NCI-H2107 treated with DMSO at 0.1 percent for 48 hours (cell line): ENCODE measurements at regions not wholly inside any gene's neighbourhood (a gene's known extent, or its start where the extent isn't known, plus 50 kb on each side); places are given as distances from the start of the nearest gene placed in this dataset.

ENCODE experiments used
- DNase-seq: peaks from one replicate; lab custom pipeline; 2025; ENCODE audit not compliant: unreplicated experiment; lab: John Stamatoyannopoulos, UW

GRCh38 chr18:78546281-78546680 lies 433.3 kb upstream of the SALL3 start:
- DNase-seq, result no peak

GRCh38 chr18:78547817-78548216 lies 431.8 kb upstream of the SALL3 start:
- no peak for DNase-seq

GRCh38 chr18:78548261-78549058 lies 431.2 kb upstream of the SALL3 start:
- no peak for DNase-seq

GRCh38 chr18:78549971-78550370 lies 429.6 kb upstream of the SALL3 start:
- DNase-seq, result no peak

GRCh38 chr18:78554944-78555608 lies 424.5 kb upstream of the SALL3 start:
- DNase-seq, result no peak

- no peak for DNase-seq
Measured at GRCh38 chr18:78557371-78557770, 422.2 kb upstream of the SALL3 start.

GRCh38 chr18:78558101-78558810 lies 421.4 kb upstream of the SALL3 start:
- DNase-seq, result no peak

GRCh38 chr18:78558948-78559347 lies 420.7 kb upstream of the SALL3 start:
- DNase-seq, result no peak

GRCh38 chr18:78559584-78559983 lies 420.0 kb upstream of the SALL3 start:
- DNase-seq, result no peak

GRCh38 chr18:78561757-78562510 lies 417.7 kb upstream of the SALL3 start:
- DNase-seq, result no peak

GRCh38 chr18:78562531-78562961 lies 417.1 kb upstream of the SALL3 start:
- no peak for DNase-seq

GRCh38 chr18:78563110-78563509 lies 416.5 kb upstream of the SALL3 start:
- no peak for DNase-seq

- no peak for DNase-seq
Measured at GRCh38 chr18:78564030-78564429, 415.6 kb upstream of the SALL3 start.

GRCh38 chr18:78564518-78564917 lies 415.1 kb upstream of the SALL3 start:
- DNase-seq, result no peak

GRCh38 chr18:78565240-78565639 lies 414.4 kb upstream of the SALL3 start:
- no peak for DNase-seq

- no peak for DNase-seq
Measured at GRCh38 chr18:78566065-78566464, 413.6 kb upstream of the SALL3 start.

GRCh38 chr18:78566720-78567119 lies 412.9 kb upstream of the SALL3 start:
- no peak for DNase-seq

GRCh38 chr18:78571063-78571785 lies 408.4 kb upstream of the SALL3 start:
- DNase-seq, result no peak

- DNase-seq, result no peak
Measured at GRCh38 chr18:78571831-78572347, 407.7 kb upstream of the SALL3 start.

- DNase-seq, result no peak
Measured at GRCh38 chr18:78573773-78574172, 405.8 kb upstream of the SALL3 start.
